HL-60 (cell line): ENCODE measurements at regions not wholly inside any gene's neighbourhood (a gene's known extent, or its start where the extent isn't known, plus 50 kb on each side); places are given as distances from the start of the nearest gene placed in this dataset.
"Not testable (repeated sequence)": the region's sequence is repeated elsewhere in the genome, so short reads cannot be mapped to it uniquely, and the experiment has no call there.

Experiments
- DNase-seq, 2 experiments: peaks; one replicate each; pipeline ENCODE4 v3.0.0-alpha.2; 2010 to 2020; ENCODE audit warnings: low read depth in 1 of 2, low spot score in 1 of 2
- H3K27ac ChIP-seq: fragments of 250-450 bp; sonication (Bioruptor Pico); replicated peaks from 2 replicates; pipeline ENCODE4 v1.5.1; 2020; ENCODE audit warnings: mild to moderate bottlenecking, moderate library complexity
- H3K27me3 ChIP-seq: fragments of 250-450 bp; sonication (Bioruptor Pico); 2 replicates; pipeline ENCODE4 v1.5.1; 2021; ENCODE audit warnings: mild to moderate bottlenecking, moderate library complexity; ENCODE audit not compliant: insufficient read depth, poor library complexity, severe bottlenecking
- H3K4me3 ChIP-seq: replicated peaks from 2 replicates; pipeline ENCODE4 v1.5.1; 2011; ENCODE audit warnings: mild to moderate bottlenecking, control low read depth, low read length; ENCODE audit not compliant: insufficient read depth
- CTCF ChIP-seq: IDR thresholded peaks from one replicate; pipeline ENCODE4 v1.5.1; 2011; ENCODE audit warnings: low read length, control low read depth, inconsistent platforms; ENCODE audit not compliant: insufficient read depth
- GABPA ChIP-seq: IDR thresholded peaks from 2 replicates; pipeline ENCODE4 v1.6.1; 2012; ENCODE audit warnings: low read depth
- POLR2AphosphoS5 ChIP-seq: IDR thresholded peaks from 2 replicates; pipeline ENCODE4 v1.6.1; 2012; ENCODE audit warnings: low read depth
- REST ChIP-seq: IDR thresholded peaks from 2 replicates; pipeline ENCODE4 v1.6.1; 2012; ENCODE audit warnings: low read depth; ENCODE audit not compliant: insufficient replicate concordance
- SPI1 ChIP-seq: IDR thresholded peaks from 2 replicates; pipeline ENCODE4 v1.6.1; 2012; ENCODE audit warnings: low read depth, mild to moderate bottlenecking, borderline replicate concordance

GRCh38 chr6:139981066-139981624 lies 606.7 kb upstream of the CITED2 start:
- no peak for DNase-seq
- Histone ChIP-seq H3K27ac (no peak overlapping the region), H3K4me3 (no peak overlapping the region), H3K27me3 (no peaks in the 10 kb centered on the region)
- TF ChIP-seq SPI1: no peak
- no peak for TF ChIP-seq REST
- no peak for TF ChIP-seq GABPA
- no peak for TF ChIP-seq CTCF
- no peak for TF ChIP-seq POLR2AphosphoS5

- H3K27ac ChIP-seq, H3K27me3 ChIP-seq, H3K4me3 ChIP-seq, DNase-seq: not testable (repeated sequence)
Measured at GRCh38 chr6:139980631-139981030, 606.2 kb upstream of the CITED2 start.

GRCh38 chr6:139979021-139979725 lies 604.7 kb upstream of the CITED2 start:
- H3K4me3 ChIP-seq: no peak overlapping the region
- H3K27me3 ChIP-seq: no peaks in the 10 kb centered on the region
- no peak overlapping the region for H3K27ac ChIP-seq
- TF ChIP-seq GABPA: no peak
- TF ChIP-seq POLR2AphosphoS5: no peak
- TF ChIP-seq REST: no peak
- DNase-seq: no peak

GRCh38 chr6:139977887-139978332 lies 603.5 kb upstream of the CITED2 start:
- no peak for TF ChIP-seq SPI1
- no peak for TF ChIP-seq REST
- no peak for DNase-seq
- no peak overlapping the region for H3K27ac ChIP-seq
- H3K4me3 ChIP-seq: no peak overlapping the region
- H3K27me3 ChIP-seq: no peaks in the 10 kb centered on the region
